ENCODE measurements at regions not wholly inside any gene's neighbourhood (a gene's known extent, or its start where the extent isn't known, plus 50 kb on each side); places are given as distances from the start of the nearest gene placed in this dataset.
"Not testable (repeated sequence)": the region's sequence is repeated elsewhere in the genome, so short reads cannot be mapped to it uniquely, and the experiment has no call there.

- peak; percentile 62 for DNase-seq
Observed at GRCh38 chr5:115435778-115436712, 108.5 kb downstream of the FEM1C start.

- peak; percentile 64 for DNase-seq
Observed at GRCh38 chr5:115435065-115435777, 109.4 kb downstream of the FEM1C start.

- no peak for DNase-seq
Observed at GRCh38 chr5:115433918-115434317, 110.7 kb downstream of the FEM1C start.

- no peak for DNase-seq
Observed at GRCh38 chr5:115432691-115433090, 111.9 kb downstream of the FEM1C start.

- no peak for DNase-seq
Observed at GRCh38 chr5:115431116-115431515, 113.5 kb downstream of the FEM1C start.

GRCh38 chr5:115430374-115430773, 114.2 kb downstream of the FEM1C start:
- no peak for DNase-seq

GRCh38 chr5:115429345-115429940, 115.1 kb downstream of the FEM1C start:
- no peak for DNase-seq

GRCh38 chr5:115428676-115429075, 115.9 kb downstream of the FEM1C start:
- DNase-seq: no peak

- DNase-seq: no peak
Observed at GRCh38 chr5:115428248-115428647, 116.3 kb downstream of the FEM1C start.

GRCh38 chr5:115424446-115424845, 120.1 kb downstream of the FEM1C start:
- DNase-seq: no peak

GRCh38 chr5:115424030-115424429, 120.5 kb downstream of the FEM1C start:
- no peak for DNase-seq

GRCh38 chr5:115423541-115423940, 121.0 kb downstream of the FEM1C start:
- DNase-seq: no peak

- no peak for DNase-seq
Observed at GRCh38 chr5:115423051-115423450, 121.5 kb downstream of the FEM1C start.

GRCh38 chr5:115420812-115421211, 123.8 kb downstream of the FEM1C start:
- DNase-seq: not testable (repeated sequence)

GRCh38 chr5:115419846-115420585, 123.6 kb upstream of the CCDC112 start:
- no peak for DNase-seq

GRCh38 chr5:115418788-115419187, 122.3 kb upstream of the CCDC112 start:
- no peak for DNase-seq

GRCh38 chr5:115417076-115417475, 120.6 kb upstream of the CCDC112 start:
- no peak for DNase-seq

- no peak for DNase-seq
Observed at GRCh38 chr5:115415143-115415491, 118.7 kb upstream of the CCDC112 start.

- no peak for DNase-seq
Observed at GRCh38 chr5:115414406-115415142, 118.1 kb upstream of the CCDC112 start.

- DNase-seq: no peak
Observed at GRCh38 chr5:115413651-115414050, 117.2 kb upstream of the CCDC112 start.

GRCh38 chr5:115409094-115409493, 112.6 kb upstream of the CCDC112 start:
- no peak for DNase-seq

Data from NCI-H1694 treated with DMSO at 0.1 percent for 48 hours (cell line).